Lung (tissue), 11 donors: ENCODE measurements at regions not wholly inside any gene's neighbourhood (a gene's known extent, or its start where the extent isn't known, plus 50 kb on each side); places are given as distances from the start of the nearest gene placed in this dataset.

Source experiments
- ATAC-seq: fragments of 200-7000 bp; cut with Tn5 transposase; one replicate; pipeline ENCODE4 v1.9.1; 2020; ENCODE audit warnings: moderate number of reproducible peaks; ENCODE audit not compliant: insufficient read depth, low FRiP score
- DNase-seq, 3 donors: peaks; one replicate each; pipeline ENCODE4 v3.0.0-alpha.2; 2013 to 2017
- H3K27ac ChIP-seq, 2 donors: one replicate each; pipeline ENCODE4 v1.5.1; 2013; ENCODE audit warnings: mild to moderate bottlenecking in 2 of 2, moderate library complexity in 2 of 2, control low read depth in 1 of 2, inconsistent platforms in 1 of 2, low read depth in 1 of 2, low read length in 1 of 2
- H3K27me3 ChIP-seq, 3 donors: one replicate each; pipeline ENCODE4 v1.5.1; 2013; ENCODE audit warnings: low read length in 2 of 3; ENCODE audit not compliant: control insufficient read depth in 3 of 3, insufficient read depth in 3 of 3
- H3K36me3 ChIP-seq, 4 donors: one replicate each; pipeline ENCODE4 v1.5.1; 2013; ENCODE audit warnings: low read length in 4 of 4, mild to moderate bottlenecking in 1 of 4, moderate library complexity in 1 of 4; ENCODE audit not compliant: control insufficient read depth in 4 of 4, insufficient read depth in 4 of 4
- H3K4me1 ChIP-seq, 5 donors: one replicate each; pipeline ENCODE4 v1.5.1; 2013; ENCODE audit warnings: low read length in 5 of 5, mild to moderate bottlenecking in 2 of 5, moderate library complexity in 1 of 5; ENCODE audit not compliant: control insufficient read depth in 5 of 5, insufficient read depth in 5 of 5
- H3K4me3 ChIP-seq: one replicate; pipeline ENCODE4 v1.5.1; 2013; ENCODE audit warnings: mild to moderate bottlenecking, control low read depth, moderate library complexity
- H3K9ac ChIP-seq, 2 donors: one replicate each; pipeline ENCODE4 v1.5.1; 2013; ENCODE audit warnings: low read length in 2 of 2, control low read depth in 1 of 2; ENCODE audit not compliant: insufficient read depth in 1 of 2
- H3K9me3 ChIP-seq, 4 donors: one replicate each; pipeline ENCODE4 v1.5.1; 2013; ENCODE audit warnings: low read length in 3 of 4, mild to moderate bottlenecking in 1 of 4, moderate library complexity in 1 of 4; ENCODE audit not compliant: control insufficient read depth in 4 of 4, insufficient read depth in 3 of 4
- CTCF ChIP-seq: IDR thresholded peaks from 2 replicates; pipeline ENCODE4 v1.5.1; 2012; ENCODE audit warnings: mild to moderate bottlenecking; ENCODE audit errors: control extremely low read depth, extremely low read depth
- WGBS, 2 donors: extraction: QIAGEN DNeasy Blood & Tissue Kit; methylation state at CpG; one replicate each; pipeline ENCODE4 v1.1.7; 2013; 5-methylcytosine and 5-hydroxymethylcytosine counted together
- donor health status: control.
- donor health status: control.
- donor health status: Bipolar disorder and iron deficiency.
- donor health status: healthy.
- donor health status: DM: yes; HTN: yes; CAD: no.

- H3K27me3 ChIP-seq, result no peaks in the 10 kb centered on the region
- H3K36me3 ChIP-seq, result no peaks in the 10 kb centered on the region
- WGBS, 2 donors, result 78 to 90% methylated on average over 4 of the region's 4 CpGs
- H3K4me3 ChIP-seq, result no peak overlapping the region
- DNase-seq (no peak), ATAC-seq (no peak)
- no peak overlapping the region for H3K27ac ChIP-seq
- peaks cover 0 to 2% (median 0%) of the 10 kb centered on the region in 4 donors for H3K9me3 ChIP-seq
- H3K9ac ChIP-seq, result no peak overlapping the region
- TF ChIP-seq CTCF, result no peak
- peaks cover 0 to 5% (median 0%) of the 10 kb centered on the region in 5 donors for H3K4me1 ChIP-seq
Measured at GRCh38 chr11:32161293-32161692, 70.4 kb downstream of the RCN1 start.

GRCh38 chr11:32162351-32162750 is 71.5 kb downstream of the RCN1 start:
- H3K4me3 ChIP-seq, result no peak overlapping the region
- no peaks in the 10 kb centered on the region for H3K36me3 ChIP-seq
- H3K27me3 ChIP-seq, result no peaks in the 10 kb centered on the region
- peak in 2 of 3 donors; percentile 27 to 50 for DNase-seq
- peaks cover 0 to 5% (median 0%) of the 10 kb centered on the region in 5 donors for H3K4me1 ChIP-seq
- H3K9me3 ChIP-seq, result peaks cover 0 to 2% (median 0%) of the 10 kb centered on the region in 4 donors
- no peak for TF ChIP-seq CTCF
- 66 to 95% methylated on average over 4 of the region's 4 CpGs for WGBS, 2 donors
- no peak for ATAC-seq
- H3K27ac ChIP-seq, result no peak overlapping the region
- no peak overlapping the region for H3K9ac ChIP-seq

- Histone ChIP-seq H3K27ac (no peak overlapping the region), H3K4me3 (no peak overlapping the region), H3K27me3 (no peaks in the 10 kb centered on the region), H3K36me3 (no peaks in the 10 kb centered on the region), H3K4me1 (peaks cover 0 to 5% (median 0%) of the 10 kb centered on the region in 5 donors), H3K9me3 (peaks cover 0 to 2% (median 0%) of the 10 kb centered on the region in 4 donors), H3K9ac (no peak overlapping the region)
- DNase-seq (no peak), ATAC-seq (no peak)
- no peak for TF ChIP-seq CTCF
- 80 to 84% methylated on average over 5 of the region's 5 CpGs for WGBS, 2 donors
Measured at GRCh38 chr11:32162906-32163305, 72.0 kb downstream of the RCN1 start.

GRCh38 chr11:32163557-32163956 is 72.7 kb downstream of the RCN1 start:
- H3K27ac ChIP-seq, result no peak overlapping the region
- H3K27me3 ChIP-seq, result no peaks in the 10 kb centered on the region
- DNase-seq, result no peak
- no peak for TF ChIP-seq CTCF
- no peak for ATAC-seq
- H3K4me1 ChIP-seq, result peaks cover 0 to 5% (median 0%) of the 10 kb centered on the region in 5 donors
- H3K36me3 ChIP-seq, result no peaks in the 10 kb centered on the region
- peaks cover 0 to 2% (median 0%) of the 10 kb centered on the region in 4 donors for H3K9me3 ChIP-seq
- H3K4me3 ChIP-seq, result no peak overlapping the region
- 92 to 94% methylated on average over 3 of the region's 3 CpGs for WGBS, 2 donors
- H3K9ac ChIP-seq, result no peak overlapping the region
